Loucy (cell line): ENCODE measurements at regions not wholly inside any gene's neighbourhood (a gene's known extent, or its start where the extent isn't known, plus 50 kb on each side); places are given as distances from the start of the nearest gene placed in this dataset.
A peak's percentile ranks its signal among the peaks of the same experiment; 100 is the strongest.

ENCODE experiments used
- H2AFZ ChIP-seq: fragments of 200-600 bp; sonication (generic); 2 replicates; pipeline ENCODE4 v1.6.0; 2016; ENCODE audit warnings: antibody characterized with exemption, mild to moderate bottlenecking, low read length, moderate library complexity
- H3F3A ChIP-seq: fragments of 200-600 bp; 2 replicates; pipeline ENCODE4 v1.6.0; 2016; ENCODE audit warnings: antibody characterized with exemption, low read depth, mild to moderate bottlenecking
- H3K27me3 ChIP-seq: fragments of 200-600 bp; sonication (generic); 2 replicates; pipeline ENCODE4 v1.6.1; 2014; ENCODE audit warnings: low read length, mild to moderate bottlenecking; ENCODE audit not compliant: insufficient read depth, poor library complexity, severe bottlenecking
- H3K36me3 ChIP-seq: fragments of 200-600 bp; sonication (generic); 2 replicates; pipeline ENCODE4 v1.6.1; 2016; ENCODE audit warnings: low read length; ENCODE audit not compliant: insufficient read depth
- H3K4me1 ChIP-seq: fragments of 200-600 bp; sonication (generic); 2 replicates; pipeline ENCODE4 v1.5.1; 2014; ENCODE audit warnings: low read length, mild to moderate bottlenecking; ENCODE audit not compliant: insufficient read depth, poor library complexity, severe bottlenecking
- H3K4me2 ChIP-seq: fragments of 200-600 bp; sonication (generic); 2 replicates; pipeline ENCODE4 v1.6.0; 2014; ENCODE audit warnings: antibody characterized with exemption, low read length, low read depth, mild to moderate bottlenecking; ENCODE audit not compliant: poor library complexity, severe bottlenecking
- H3K4me3 ChIP-seq: fragments of 200-600 bp; sonication (generic); 2 replicates; pipeline ENCODE4 v1.5.1; 2014; ENCODE audit warnings: low read length, mild to moderate bottlenecking, mixed read lengths; ENCODE audit not compliant: poor library complexity, severe bottlenecking
- H3K79me2 ChIP-seq: fragments of 200-600 bp; sonication (generic); 2 replicates; pipeline ENCODE4 v1.6.1; 2014; ENCODE audit warnings: low read length; ENCODE audit not compliant: insufficient read depth
- H3K9ac ChIP-seq: fragments of 200-600 bp; sonication (generic); 2 replicates; pipeline ENCODE4 v1.6.0; 2014; ENCODE audit warnings: mild to moderate bottlenecking, low read depth, low read length, moderate library complexity; ENCODE audit not compliant: poor library complexity, severe bottlenecking
- H3K9me2 ChIP-seq: fragments of 200-600 bp; sonication (generic); replicated peaks from 2 replicates; pipeline ENCODE4 v1.6.1; 2016; ENCODE audit warnings: low read depth, low read length, mixed read lengths
- H3K9me3 ChIP-seq: fragments of 200-600 bp; sonication (generic); 2 replicates; pipeline ENCODE4 v1.6.1; 2014; ENCODE audit warnings: mild to moderate bottlenecking, antibody characterized with exemption, low read length, low read depth; ENCODE audit not compliant: insufficient read depth
- H4K20me1 ChIP-seq: fragments of 200-600 bp; sonication (generic); 2 replicates; pipeline ENCODE4 v1.6.0; 2014; ENCODE audit warnings: antibody characterized with exemption, low read length, mild to moderate bottlenecking; ENCODE audit not compliant: insufficient read depth, poor library complexity, severe bottlenecking
- EZH2phosphoT487 ChIP-seq: fragments of 200-600 bp; IDR thresholded peaks from 2 replicates; pipeline ENCODE4 v1.6.1; 2018; ENCODE audit warnings: antibody characterized with exemption, mild to moderate bottlenecking, moderate library complexity, borderline replicate concordance
- TF ChIP-seq, protein P1 (sequence below): fragments of 200-600 bp; sonication (generic); conservative IDR thresholded peaks from 2 replicates; pipeline ENCODE4 v1.5.1; 2014; ENCODE audit warnings: mild to moderate bottlenecking, antibody characterized with exemption, low read length

DNA sequence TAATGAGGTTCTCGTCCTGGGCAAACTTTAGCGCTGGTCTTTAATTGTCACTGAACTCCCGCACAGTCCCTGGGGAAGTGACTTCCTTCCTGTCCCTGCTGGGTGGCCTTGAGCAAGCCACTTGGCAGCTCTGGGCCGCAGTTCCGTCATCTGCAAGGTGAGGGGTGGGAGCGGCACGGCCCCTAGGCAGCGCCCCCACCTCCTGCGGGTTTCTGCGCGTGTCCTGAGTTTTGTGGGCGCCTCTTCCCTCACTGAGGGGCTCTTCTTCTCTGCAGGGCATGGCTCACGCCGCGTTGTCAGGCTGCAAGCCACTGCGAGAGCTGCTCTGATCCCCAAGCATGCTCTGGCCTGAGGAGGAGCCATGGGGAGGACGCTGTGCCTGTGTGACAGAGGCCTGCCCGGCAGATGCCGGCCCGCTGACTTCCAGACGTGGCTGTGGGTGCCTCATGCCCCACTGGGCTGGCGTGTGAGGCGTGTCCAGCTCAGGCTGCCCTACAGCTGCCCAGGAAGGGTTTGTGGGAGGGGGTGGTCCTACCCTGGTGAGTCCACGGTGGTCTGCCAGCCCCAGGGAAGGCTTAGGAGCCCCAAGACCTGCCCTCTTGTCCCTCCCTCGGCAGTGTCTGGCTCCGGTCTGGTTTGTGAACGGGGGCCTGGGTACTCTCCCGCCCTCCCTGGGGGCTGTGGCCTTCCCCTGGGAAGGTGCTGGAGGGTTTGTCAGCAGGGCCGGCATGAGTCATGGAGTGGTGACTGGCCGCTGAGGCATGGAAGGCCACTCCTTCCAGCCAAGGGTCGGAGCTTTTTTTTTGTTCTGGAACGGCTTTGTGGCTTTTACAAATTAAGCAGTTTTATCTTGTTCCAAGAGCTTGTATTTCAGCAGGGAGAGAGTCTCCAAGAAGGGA is 182.0 kb downstream of the SEC14L1 start:
- Histone ChIP-seq H3K9me3 (no peaks in the 10 kb centered on the region), H3K27me3 (no peaks in the 10 kb centered on the region), H3K9ac (no peak overlapping the region), H3K79me2 (no peaks in the 10 kb centered on the region), H2AFZ (no peak overlapping the region), H3K4me1 (peaks cover 44% of the 10 kb centered on the region), H4K20me1 (no peaks in the 10 kb centered on the region), H3K36me3 (no peaks in the 10 kb centered on the region), H3K9me2 (no peaks in the 10 kb centered on the region), H3F3A (no peaks in the 10 kb centered on the region), H3K4me3 (no peak overlapping the region), H3K4me2 (no peak overlapping the region)
- no peak for TF ChIP-seq EZH2phosphoT487
- TF ChIP-seq, protein P1, sequence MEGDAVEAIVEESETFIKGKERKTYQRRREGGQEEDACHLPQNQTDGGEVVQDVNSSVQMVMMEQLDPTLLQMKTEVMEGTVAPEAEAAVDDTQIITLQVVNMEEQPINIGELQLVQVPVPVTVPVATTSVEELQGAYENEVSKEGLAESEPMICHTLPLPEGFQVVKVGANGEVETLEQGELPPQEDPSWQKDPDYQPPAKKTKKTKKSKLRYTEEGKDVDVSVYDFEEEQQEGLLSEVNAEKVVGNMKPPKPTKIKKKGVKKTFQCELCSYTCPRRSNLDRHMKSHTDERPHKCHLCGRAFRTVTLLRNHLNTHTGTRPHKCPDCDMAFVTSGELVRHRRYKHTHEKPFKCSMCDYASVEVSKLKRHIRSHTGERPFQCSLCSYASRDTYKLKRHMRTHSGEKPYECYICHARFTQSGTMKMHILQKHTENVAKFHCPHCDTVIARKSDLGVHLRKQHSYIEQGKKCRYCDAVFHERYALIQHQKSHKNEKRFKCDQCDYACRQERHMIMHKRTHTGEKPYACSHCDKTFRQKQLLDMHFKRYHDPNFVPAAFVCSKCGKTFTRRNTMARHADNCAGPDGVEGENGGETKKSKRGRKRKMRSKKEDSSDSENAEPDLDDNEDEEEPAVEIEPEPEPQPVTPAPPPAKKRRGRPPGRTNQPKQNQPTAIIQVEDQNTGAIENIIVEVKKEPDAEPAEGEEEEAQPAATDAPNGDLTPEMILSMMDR = no peak

DNA sequence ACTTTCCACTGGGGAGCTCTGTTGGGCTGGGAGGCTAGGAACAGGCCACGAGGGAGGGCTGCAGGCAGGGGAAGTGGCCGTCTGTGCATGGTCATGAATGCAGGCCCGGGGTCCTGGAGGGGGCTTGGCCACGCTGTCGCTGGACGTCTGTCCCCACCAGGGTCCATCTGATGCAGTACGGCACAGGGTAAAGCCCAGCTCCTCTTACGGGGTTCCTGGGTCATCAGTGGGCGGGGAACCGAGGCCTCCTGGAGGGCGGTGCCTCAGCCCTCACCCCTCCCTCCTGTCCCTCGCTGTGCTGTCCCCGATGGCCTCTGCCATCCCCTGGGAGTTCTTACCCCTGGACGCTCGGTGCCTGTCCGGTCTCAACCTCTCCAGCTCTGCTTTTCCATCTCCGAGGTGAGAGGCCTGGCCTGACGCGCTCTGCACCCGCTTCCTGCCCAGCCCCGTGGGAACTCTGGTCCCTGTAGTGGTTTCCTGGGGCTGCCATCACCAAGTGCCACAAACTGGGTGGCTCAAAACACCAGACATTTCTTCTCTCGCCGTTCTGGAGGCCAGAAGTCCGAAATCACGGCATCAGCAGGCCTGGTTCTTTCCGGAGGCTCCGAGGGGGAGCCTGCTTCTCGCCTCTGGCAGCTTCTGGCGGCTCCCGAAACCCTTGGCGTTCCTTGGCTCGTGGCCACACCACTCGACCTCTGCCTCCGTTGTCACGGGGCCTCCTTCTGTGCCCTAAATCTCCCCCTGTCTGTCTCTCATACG is 182.8 kb downstream of the SEC14L1 start:
- Histone ChIP-seq H3F3A (no peaks in the 10 kb centered on the region), H2AFZ (no peak overlapping the region), H3K27me3 (no peaks in the 10 kb centered on the region), H3K9ac (no peak overlapping the region), H3K4me3 (no peak overlapping the region), H3K4me2 (peak overlapping the region; percentile 26), H3K4me1 (peaks cover 44% of the 10 kb centered on the region), H3K79me2 (no peaks in the 10 kb centered on the region), H3K9me2 (no peaks in the 10 kb centered on the region), H4K20me1 (no peaks in the 10 kb centered on the region), H3K36me3 (no peaks in the 10 kb centered on the region), H3K9me3 (no peaks in the 10 kb centered on the region)
- TF ChIP-seq, protein P1 = no peak
- TF ChIP-seq EZH2phosphoT487 = no peak

DNA sequence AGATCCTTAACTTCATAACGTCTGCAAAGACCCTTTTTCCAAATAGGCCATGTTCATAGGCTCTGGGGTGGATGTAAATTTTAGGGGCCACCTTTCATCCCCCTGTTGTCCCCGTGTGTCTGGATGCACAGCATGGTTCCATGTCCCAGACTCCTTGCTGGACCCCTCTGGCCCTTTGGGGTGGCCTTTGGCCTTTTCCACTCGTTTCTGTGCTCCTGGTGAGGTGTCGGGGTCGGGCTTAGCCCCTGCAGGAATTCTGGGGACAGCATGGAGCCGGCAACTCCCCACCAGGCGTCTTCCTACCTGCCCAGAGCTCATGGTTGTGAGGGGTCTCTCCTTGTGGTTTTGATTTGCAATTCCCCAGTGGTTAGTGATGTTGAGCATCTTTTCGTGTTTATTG is 183.5 kb downstream of the SEC14L1 start:
- Histone ChIP-seq H3K4me3 (no peak overlapping the region), H3K36me3 (no peaks in the 10 kb centered on the region), H2AFZ (no peak overlapping the region), H4K20me1 (no peaks in the 10 kb centered on the region), H3K79me2 (no peaks in the 10 kb centered on the region), H3K4me2 (peak overlapping the region; percentile 26), H3K27me3 (no peaks in the 10 kb centered on the region), H3K9me2 (no peaks in the 10 kb centered on the region), H3K9ac (no peak overlapping the region), H3K9me3 (no peaks in the 10 kb centered on the region), H3K4me1 (peaks cover 44% of the 10 kb centered on the region), H3F3A (no peaks in the 10 kb centered on the region)
- TF ChIP-seq EZH2phosphoT487 = no peak
- TF ChIP-seq, protein P1 = no peak
